ENCODE measurements at regions not wholly inside any gene's neighbourhood (a gene's known extent, or its start where the extent isn't known, plus 50 kb on each side); places are given as distances from the start of the nearest gene placed in this dataset.

DNA sequence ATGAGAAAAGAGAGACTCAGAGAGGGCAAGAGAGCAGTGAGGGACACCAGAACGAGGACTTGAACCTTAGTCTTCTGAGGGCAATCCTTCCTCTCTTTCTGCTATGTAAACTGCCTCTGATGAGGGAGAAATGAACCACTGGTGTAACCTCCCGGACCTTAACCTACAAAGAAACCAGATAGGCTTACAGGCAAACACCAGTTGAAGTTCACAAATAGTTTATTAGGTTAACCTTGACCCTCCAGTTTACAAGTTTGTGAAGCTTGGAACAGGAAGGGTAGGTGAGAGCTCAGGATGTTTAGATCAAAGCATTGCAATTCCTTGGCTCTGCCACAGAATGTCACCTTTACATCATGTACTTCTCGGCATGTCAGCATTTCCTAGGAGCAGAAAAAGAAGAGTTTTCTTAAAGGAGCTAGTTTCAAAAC lies 486.4 kb upstream of the SPRED2 start:
- no peak for TF ChIP-seq CTCF (IDR thresholded peaks at IDR 0.05)
- no peak for TF ChIP-seq POLR2A (IDR thresholded peaks at IDR 0.05)
